Spinal cord (tissue), 9 donors: ENCODE measurements at regions not wholly inside any gene's neighbourhood (a gene's known extent, or its start where the extent isn't known, plus 50 kb on each side); places are given as distances from the start of the nearest gene placed in this dataset.

ENCODE experiments used
- DNase-seq, 6 donors: peaks; one replicate each; pipeline versions ENCODE4 v3.0.0 to v3.0.0-alpha.2; 2013 to 2015; ENCODE audit warnings: low spot score in 6 of 6, low read depth in 4 of 6
- H3K27ac ChIP-seq: one replicate; pipeline ENCODE4 v1.5.1; 2013; ENCODE audit warnings: low read depth, low read length, control low read depth
- H3K27me3 ChIP-seq: one replicate; pipeline ENCODE4 v1.6.1; 2013; ENCODE audit warnings: low read length; ENCODE audit not compliant: control insufficient read depth, insufficient read depth
- H3K36me3 ChIP-seq: one replicate; pipeline ENCODE4 v1.6.1; 2013; ENCODE audit warnings: low read length; ENCODE audit not compliant: control insufficient read depth, insufficient read depth
- H3K4me1 ChIP-seq: one replicate; pipeline ENCODE4 v1.6.1; 2013; ENCODE audit warnings: low read length; ENCODE audit not compliant: control insufficient read depth, insufficient read depth
- H3K4me3 ChIP-seq: one replicate; pipeline ENCODE4 v1.5.1; 2013; ENCODE audit warnings: low read depth, low read length, control low read depth
- H3K9me3 ChIP-seq: one replicate; pipeline ENCODE4 v1.6.1; 2013; ENCODE audit warnings: low read length; ENCODE audit not compliant: control insufficient read depth, insufficient read depth
- WGBS: methylation state at CpG from one replicate; pipeline ENCODE4 v1.1.5; 2013; ENCODE audit warnings: missing lambda C conversion rate; ENCODE audit not compliant: insufficient coverage; 5-methylcytosine and 5-hydroxymethylcytosine counted together
- donor health status: healthy.

DNA sequence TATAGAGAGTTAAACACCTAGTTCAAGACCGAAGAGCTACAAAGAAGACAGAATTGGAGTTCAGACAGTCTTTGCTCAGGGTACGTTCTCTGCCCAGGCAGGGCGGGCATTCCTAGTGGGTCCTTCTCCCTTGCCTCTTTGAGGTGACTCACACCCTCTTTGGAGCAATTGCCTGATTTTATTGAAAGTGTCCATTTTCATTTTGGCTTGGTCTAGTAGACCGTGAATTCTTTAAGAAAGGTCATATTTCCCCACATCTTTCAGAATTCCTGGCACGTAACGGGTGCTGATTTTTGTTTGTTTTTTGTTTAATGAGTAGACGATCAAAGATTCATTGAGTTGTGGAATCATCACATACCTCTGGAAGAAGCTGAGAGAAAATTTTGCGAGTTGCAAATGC, 871.5 kb downstream of the RNF144A start:
- no peak overlapping the region for H3K27ac ChIP-seq
- WGBS = 100% methylated on average over 2 of the region's 8 CpGs
- H3K27me3 ChIP-seq = no peaks in the 10 kb centered on the region
- H3K4me1 ChIP-seq = peaks cover 4% of the 10 kb centered on the region
- DNase-seq = no peak
- H3K36me3 ChIP-seq = no peaks in the 10 kb centered on the region
- H3K4me3 ChIP-seq = no peak overlapping the region
- no peaks in the 10 kb centered on the region for H3K9me3 ChIP-seq

DNA sequence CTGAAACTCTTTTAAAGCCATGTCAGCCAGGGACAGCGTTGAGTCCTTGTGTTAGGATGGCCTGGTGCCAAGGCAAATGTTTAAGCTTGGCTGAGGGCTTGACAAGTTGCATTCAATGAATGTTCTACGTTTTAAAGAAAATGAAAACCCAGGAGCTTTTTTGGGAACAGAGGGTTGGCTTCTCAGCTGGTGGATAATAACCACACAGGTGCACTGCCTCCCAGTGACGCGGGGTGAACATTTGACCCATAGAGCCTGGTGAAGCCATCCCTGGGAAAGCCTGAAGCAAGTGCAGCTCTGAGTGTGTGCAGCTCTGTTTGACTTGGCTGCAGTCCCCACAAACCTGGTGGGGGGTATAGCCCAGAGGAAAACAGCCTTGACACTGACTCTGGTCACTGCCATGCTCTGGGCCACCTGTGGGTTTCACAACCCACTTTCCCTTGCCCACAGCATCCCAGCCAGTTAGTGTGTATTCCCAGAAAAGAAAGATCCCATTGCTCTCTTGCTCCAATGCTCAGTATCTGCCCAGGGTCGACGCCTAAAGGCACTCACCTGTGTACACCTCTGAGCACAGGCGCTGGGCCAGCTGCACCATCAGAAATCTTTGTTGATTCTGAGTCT, 874.9 kb downstream of the RNF144A start:
- H3K36me3 ChIP-seq = no peaks in the 10 kb centered on the region
- peaks cover 4% of the 10 kb centered on the region for H3K4me1 ChIP-seq
- no peaks in the 10 kb centered on the region for H3K9me3 ChIP-seq
- peak in 4 of 6 donors; percentile 19 to 85 (median 42) for DNase-seq
- no peaks in the 10 kb centered on the region for H3K27me3 ChIP-seq
- H3K27ac ChIP-seq = no peak overlapping the region
- 35% methylated on average over 5 of the region's 7 CpGs for WGBS
- no peak overlapping the region for H3K4me3 ChIP-seq

DNA sequence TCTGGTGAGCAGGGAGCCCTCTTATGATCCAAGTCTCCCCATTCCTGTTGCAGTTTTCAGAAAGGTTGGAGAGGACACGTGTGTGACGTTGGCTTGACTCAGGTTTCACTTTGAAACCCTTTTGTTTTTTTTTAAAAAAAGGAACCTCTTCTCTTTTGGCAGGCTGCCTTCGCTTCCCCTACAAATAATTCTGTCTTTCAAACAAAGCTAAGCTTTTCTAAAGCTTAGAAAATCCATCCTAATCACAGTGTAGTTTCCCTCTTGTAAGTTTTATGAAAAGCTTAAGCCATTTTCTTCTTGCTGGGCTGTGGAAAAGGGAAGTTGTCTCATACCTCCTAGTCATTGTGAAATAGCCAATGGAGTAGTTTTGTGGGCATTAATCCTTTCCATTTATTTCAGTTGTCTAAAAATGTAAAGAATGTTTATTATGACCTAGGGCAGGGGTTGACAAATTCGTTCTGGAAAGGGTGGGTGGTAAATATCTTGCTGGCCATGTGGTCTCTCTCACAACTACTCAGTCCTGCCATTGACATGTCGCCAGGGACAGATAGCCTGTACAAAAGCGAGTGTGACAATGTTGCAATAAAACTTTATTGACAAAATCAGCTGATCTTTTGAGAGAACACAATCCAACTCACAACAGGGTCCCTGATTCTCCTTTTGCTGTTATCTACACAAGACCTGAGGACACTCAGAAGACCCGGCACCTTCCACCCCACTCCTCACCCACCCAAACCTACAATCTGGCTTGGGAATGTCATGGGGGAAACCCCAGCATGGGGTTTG, 878.8 kb downstream of the RNF144A start:
- peak in 3 of 6 donors; percentile 14 to 47 (median 38) for DNase-seq

DNA sequence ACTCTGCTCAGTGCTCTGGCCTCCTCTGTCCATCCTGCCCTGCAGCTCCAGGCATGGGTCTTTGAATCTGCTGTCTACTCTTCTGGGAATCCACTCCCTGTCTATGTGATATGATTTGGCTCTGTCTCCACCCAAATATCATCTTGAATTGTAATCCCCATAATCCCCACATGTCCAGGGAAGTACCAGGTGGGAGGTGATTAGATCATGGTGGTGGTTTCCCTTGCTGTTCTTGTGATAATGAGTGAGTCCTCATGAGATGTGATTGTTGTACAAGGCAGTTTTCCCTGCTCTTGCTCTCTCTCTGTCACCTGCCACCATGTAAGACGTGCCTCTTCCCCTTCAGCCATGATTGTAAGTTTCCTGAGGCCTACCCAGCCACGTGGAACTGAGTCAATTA, 881.8 kb upstream of the ID2 start:
- WGBS = no CpG with 5 or more reads among the region's 2 CpGs
- Histone ChIP-seq H3K27ac (no peak overlapping the region), H3K36me3 (no peaks in the 10 kb centered on the region), H3K9me3 (peaks cover 8% of the 10 kb centered on the region), H3K27me3 (no peaks in the 10 kb centered on the region), H3K4me3 (no peak overlapping the region), H3K4me1 (no peaks in the 10 kb centered on the region)
- DNase-seq = no peak

More for the DNA sequence above, 878.8 kb downstream of the RNF144A start:
- 30% methylated on average over 3 of the region's 7 CpGs for WGBS
- Histone ChIP-seq H3K36me3 (no peaks in the 10 kb centered on the region), H3K9me3 (peaks cover 2% of the 10 kb centered on the region), H3K27me3 (no peaks in the 10 kb centered on the region), H3K4me3 (no peak overlapping the region), H3K4me1 (peaks cover 4% of the 10 kb centered on the region), H3K27ac (no peak overlapping the region)

DNA sequence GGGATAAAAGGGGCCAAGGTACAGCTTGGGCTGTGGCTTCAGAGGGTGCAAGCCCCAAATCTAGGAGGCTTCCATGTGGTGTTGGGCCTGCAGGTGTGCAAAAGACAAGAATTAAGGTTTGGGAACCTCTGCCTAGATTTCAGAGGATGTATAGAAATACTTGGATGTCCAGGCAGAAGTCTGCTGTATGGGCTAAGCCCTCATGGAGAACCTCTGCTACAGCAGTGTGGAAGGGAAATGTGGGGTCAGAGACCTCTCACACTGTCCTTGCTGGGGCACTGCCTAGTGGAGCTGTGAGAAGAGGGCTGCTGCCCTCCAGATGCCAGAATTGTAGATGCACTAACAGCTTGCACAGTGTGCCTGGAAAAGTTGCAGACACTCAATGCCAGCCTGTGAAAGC, 880.6 kb upstream of the ID2 start:
- Histone ChIP-seq H3K36me3 (no peaks in the 10 kb centered on the region), H3K27me3 (no peaks in the 10 kb centered on the region), H3K4me1 (no peaks in the 10 kb centered on the region), H3K4me3 (no peak overlapping the region), H3K27ac (no peak overlapping the region), H3K9me3 (peaks cover 8% of the 10 kb centered on the region)
- DNase-seq = no peak

DNA sequence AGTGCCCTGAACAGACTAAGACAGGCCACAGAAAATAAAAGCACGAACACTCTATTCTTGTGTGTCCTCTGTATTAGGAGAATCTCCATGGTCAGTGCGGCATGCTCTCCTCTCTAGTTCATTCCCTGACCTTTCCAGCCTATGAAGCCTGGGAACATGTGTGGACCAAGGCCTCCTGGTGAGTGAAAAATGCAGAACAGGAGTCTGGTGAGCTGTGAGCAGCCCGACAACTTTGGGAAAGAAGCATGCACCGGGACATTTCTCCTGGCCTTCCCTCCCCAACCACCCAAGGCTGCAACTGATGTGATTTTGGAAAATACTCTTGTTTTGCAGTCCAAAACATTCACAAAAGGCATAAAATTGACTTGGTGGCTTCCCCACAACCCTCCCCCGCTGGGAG, 878.3 kb upstream of the ID2 start:
- H3K4me3 ChIP-seq = no peak overlapping the region
- H3K4me1 ChIP-seq = no peaks in the 10 kb centered on the region
- 72% methylated on average over 2 of the region's 5 CpGs for WGBS
- H3K36me3 ChIP-seq = no peaks in the 10 kb centered on the region
- H3K9me3 ChIP-seq = peaks cover 8% of the 10 kb centered on the region
- H3K27ac ChIP-seq = no peak overlapping the region
- no peaks in the 10 kb centered on the region for H3K27me3 ChIP-seq
- DNase-seq = peak in 1 of 6 donors; percentile 14

DNA sequence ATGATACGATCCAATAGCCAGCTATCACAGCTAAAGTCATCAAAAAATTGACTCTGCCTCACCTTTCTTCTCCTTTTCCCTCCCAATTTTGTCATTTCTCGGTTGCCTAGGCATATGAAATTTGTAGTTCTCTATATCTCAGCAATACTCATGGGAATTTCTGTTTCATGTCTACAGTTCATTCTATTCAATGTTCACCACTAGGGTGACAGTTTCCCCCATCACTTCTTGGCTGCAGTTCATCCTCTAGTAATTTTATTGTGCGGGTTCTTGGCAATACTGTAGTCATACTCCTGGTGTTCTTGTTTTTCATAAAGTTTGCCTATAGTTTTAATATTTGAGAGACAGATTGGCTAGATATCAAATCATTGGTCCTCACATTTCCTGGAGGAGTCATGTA, 872.2 kb upstream of the ID2 start:
- H3K4me1 ChIP-seq = no peaks in the 10 kb centered on the region
- WGBS = 100% methylated on average over 1 of the region's 3 CpGs

DNA sequence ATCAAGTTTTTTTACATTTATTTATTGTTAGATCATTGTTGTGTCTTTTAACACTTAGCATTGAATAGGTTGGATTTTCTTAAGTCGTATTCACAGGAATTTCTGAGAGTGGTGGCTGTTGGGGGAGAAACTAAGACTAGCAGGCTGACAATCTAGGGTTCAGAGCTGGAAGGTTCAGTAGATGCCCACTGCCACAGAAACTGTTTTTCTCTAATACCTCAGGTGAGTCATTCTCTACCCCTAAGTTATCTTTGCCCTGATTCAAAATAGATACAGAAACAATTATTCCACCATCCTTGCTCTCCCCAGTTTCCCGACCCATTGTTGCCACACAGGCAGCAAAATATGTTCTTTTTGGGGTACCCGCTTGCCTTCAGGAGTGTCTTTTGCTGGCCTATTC, 870.8 kb upstream of the ID2 start:
- Histone ChIP-seq H3K4me3 (no peak overlapping the region), H3K4me1 (no peaks in the 10 kb centered on the region), H3K9me3 (no peaks in the 10 kb centered on the region), H3K27me3 (no peaks in the 10 kb centered on the region), H3K27ac (no peak overlapping the region), H3K36me3 (no peaks in the 10 kb centered on the region)
- 96% methylated on average over 3 of the region's 3 CpGs for WGBS
- no peak for DNase-seq

More for the DNA sequence above, 872.2 kb upstream of the ID2 start:
- DNase-seq = no peak
- Histone ChIP-seq H3K4me3 (no peak overlapping the region), H3K36me3 (no peaks in the 10 kb centered on the region), H3K9me3 (no peaks in the 10 kb centered on the region), H3K27ac (no peak overlapping the region), H3K27me3 (no peaks in the 10 kb centered on the region)

DNA sequence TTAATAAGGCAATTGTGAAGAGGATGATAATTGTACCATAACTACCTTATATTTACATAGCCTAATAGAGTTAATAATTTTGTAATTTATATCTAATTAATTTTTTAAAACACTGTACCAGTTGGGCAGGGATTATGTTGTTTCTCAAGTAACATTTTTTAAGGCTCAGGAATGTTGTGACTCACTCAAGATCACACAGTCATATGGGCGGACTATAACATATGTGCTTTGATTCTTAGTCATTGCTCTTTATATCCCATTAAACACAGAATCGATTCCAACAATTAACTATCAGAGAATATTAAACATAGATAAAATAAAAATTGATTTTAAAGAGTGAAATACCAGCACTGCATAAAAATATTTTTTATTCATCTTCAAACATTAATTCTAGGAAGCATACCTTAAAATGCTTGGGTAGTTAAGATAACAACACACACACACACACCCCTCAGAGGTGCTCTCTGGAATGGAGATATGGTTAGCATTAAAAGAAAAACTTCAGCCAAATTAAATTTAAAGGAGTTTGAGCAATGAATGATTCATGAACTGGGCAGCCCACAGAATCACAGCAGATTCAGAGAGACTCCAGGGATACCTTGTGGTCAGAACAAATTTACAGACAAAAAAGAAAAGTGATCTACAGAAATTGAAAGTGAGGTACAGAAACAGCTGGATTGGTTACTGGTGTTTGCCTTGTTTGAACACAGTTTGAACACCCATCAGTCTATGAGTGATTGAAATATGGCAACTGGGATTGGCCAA, 869.4 kb upstream of the ID2 start:
- H3K36me3 ChIP-seq = no peaks in the 10 kb centered on the region
- H3K27ac ChIP-seq = no peak overlapping the region
- no peak for DNase-seq
- WGBS = no CpG with 5 or more reads among the region's 2 CpGs
- H3K4me1 ChIP-seq = no peaks in the 10 kb centered on the region
- no peaks in the 10 kb centered on the region for H3K9me3 ChIP-seq
- no peak overlapping the region for H3K4me3 ChIP-seq
- no peaks in the 10 kb centered on the region for H3K27me3 ChIP-seq
